ENCODE measurements at regions not wholly inside any gene's neighbourhood (a gene's known extent, or its start where the extent isn't known, plus 50 kb on each side); places are given as distances from the start of the nearest gene placed in this dataset.

DNA sequence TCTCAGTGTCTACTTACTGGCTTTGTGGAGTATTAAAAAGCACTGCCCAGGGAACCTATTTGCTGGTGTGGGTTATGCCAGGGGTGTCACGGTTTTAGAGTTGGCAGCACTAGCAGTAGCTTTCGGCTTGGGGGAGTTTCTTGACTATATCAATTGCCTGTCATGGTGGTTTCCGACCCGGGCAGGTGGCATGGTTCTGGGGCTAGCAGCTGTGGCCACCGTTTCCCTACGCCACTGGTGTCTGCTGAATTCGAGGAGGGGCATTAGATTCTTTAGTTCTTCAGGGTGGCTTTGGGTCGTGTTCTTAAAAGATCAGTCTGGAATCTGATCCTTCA, 55.6 kb upstream of the FOXC1 start:
- no peak for DNase-seq

DNA sequence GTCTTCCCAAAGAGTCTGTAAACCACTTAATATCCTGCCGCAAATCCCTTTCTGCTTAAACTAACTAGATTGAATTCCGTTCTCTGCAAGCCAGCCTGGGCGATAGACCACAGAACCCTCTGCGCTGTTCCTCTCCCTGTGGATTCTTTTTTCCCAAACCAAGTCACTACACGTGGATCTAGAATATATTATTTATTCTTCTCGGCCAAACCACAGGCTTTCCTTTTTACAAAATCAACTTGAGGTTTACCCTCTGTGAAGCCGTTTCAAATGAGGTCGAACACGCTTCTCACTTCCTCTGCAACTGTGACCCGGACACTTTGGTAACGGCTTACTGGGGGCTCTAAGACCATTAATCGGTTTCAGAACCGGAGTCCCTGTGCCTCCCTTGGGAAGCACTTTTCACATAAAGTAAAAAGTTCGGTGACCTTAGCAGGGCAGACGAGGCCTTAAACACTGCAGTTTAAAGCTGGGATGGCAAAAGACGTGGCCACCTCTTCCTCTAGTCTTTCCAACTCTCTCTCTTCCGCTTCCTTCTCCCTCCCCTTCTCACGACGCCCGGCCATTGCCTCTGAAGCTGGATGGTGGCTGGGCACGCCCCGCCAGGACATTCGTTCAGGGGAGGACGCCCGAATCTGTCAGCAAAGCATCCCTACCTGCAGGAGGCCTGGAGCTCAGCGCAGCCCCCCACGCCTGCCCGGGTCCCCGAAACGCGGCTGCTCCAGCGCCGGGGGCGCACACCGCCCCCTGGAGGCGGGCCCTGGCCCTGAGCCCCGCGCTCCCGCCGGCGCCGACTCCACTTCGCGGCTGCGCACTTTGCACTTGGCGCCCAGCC, 55.0 kb upstream of the FOXC1 start:
- DNase-seq = no peak

DNA sequence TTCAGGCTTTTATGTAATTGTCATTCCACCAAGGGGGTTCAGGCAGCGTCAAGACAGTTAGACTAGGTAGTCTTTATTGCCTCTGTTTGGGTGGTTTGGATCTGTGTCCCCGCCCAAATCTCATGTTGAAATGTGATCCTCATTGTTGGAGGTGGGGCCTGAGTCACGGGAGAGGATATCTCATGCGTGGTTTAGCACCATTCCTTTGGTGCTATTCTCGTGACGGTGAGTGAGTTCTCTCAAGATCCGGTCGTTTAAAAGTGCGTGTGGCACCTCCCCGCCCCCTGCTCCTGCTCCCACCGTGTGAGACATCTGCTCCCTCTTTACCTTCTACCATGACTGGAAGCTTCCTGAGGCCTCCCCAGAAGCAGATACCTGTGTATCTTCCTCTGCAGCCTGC, 51.3 kb upstream of the FOXC1 start:
- no peak for DNase-seq

Measured in NCI-H69 (cell line).